ENCODE measurements at regions not wholly inside any gene's neighbourhood (a gene's known extent, or its start where the extent isn't known, plus 50 kb on each side); places are given as distances from the start of the nearest gene placed in this dataset.

DNA sequence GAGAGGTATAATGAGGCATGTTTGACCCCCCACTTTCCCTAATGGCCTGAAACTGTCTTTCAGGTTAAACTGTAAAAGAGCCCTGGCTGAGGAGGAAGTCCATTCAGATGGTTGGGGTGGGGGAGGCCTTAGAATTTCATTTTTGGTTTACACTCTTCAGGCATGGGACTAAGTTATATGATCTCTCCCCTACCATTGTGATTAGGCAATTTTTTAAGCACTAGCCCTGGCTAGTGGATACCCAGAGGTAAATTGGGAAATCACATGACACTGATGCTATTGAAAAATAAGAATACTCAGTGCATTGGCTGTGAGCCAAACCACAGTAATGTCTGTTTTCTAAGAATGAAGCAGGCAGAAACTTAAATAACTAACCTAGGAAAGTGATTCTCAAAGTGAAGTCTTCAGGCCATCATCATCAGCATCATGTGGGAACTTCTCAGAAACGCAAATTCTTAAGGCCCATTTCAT is 149.7 kb downstream of the RRAGB start:
- TF ChIP-seq, protein P1, sequence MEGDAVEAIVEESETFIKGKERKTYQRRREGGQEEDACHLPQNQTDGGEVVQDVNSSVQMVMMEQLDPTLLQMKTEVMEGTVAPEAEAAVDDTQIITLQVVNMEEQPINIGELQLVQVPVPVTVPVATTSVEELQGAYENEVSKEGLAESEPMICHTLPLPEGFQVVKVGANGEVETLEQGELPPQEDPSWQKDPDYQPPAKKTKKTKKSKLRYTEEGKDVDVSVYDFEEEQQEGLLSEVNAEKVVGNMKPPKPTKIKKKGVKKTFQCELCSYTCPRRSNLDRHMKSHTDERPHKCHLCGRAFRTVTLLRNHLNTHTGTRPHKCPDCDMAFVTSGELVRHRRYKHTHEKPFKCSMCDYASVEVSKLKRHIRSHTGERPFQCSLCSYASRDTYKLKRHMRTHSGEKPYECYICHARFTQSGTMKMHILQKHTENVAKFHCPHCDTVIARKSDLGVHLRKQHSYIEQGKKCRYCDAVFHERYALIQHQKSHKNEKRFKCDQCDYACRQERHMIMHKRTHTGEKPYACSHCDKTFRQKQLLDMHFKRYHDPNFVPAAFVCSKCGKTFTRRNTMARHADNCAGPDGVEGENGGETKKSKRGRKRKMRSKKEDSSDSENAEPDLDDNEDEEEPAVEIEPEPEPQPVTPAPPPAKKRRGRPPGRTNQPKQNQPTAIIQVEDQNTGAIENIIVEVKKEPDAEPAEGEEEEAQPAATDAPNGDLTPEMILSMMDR (conservative IDR thresholded peaks at IDR 0.05; ENCODE audit: low read length) = no peak
- no peak for TF ChIP-seq EZH2phosphoT487 (IDR thresholded peaks at IDR 0.05; ENCODE audit: borderline replicate concordance, low read depth, low read length)

Measured in OCI-LY7 (cell line).